IMR-90 (cell line): ENCODE measurements at regions not wholly inside any gene's neighbourhood (a gene's known extent, or its start where the extent isn't known, plus 50 kb on each side); places are given as distances from the start of the nearest gene placed in this dataset.

Experiments used
- ATAC-seq: fragments of 200-7000 bp; cut with Tn5 transposase; 2 replicates; pipeline ENCODE4 v1.9.1; 2020; ENCODE audit warnings: low read depth, mild to moderate bottlenecking, moderate library complexity
- BruUV-seq: library from RNA; stranded (reverse); fragments of 400-500 nt; replicated peaks from 2 replicates; lab custom pipeline; 2021; lab: Mats Ljungman, UMichigan
- CTCF ChIA-PET: fragments of 300-600 bp; formaldehyde crosslinking; extraction: SDS; loops from one replicate; lab custom pipeline; 2021; ENCODE audit warnings: antibody characterized with exemption; lab: Yijun Ruan, JAX
- POLR2A ChIA-PET: fragments of 300-600 bp; sonication (Branson Sonifier 250); formaldehyde crosslinking; loops from one replicate; lab custom pipeline; 2022; ENCODE audit warnings: antibody characterized with exemption; ENCODE audit not compliant: unreplicated experiment; lab: Charles Lee
- DNase-seq: peaks from one replicate; pipeline ENCODE4 v3.0.0; 2013
- H2AFZ ChIP-seq: replicated peaks from 2 replicates; pipeline ENCODE3; 2013; ENCODE audit warnings: low read length, mild to moderate bottlenecking; ENCODE audit not compliant: poor library complexity
- H2AK5ac ChIP-seq: 2 replicates; pipeline ENCODE4 v1.6.1; 2013; ENCODE audit warnings: low read depth, low read length, inconsistent platforms
- H2AK9ac ChIP-seq: replicated peaks from 2 replicates; pipeline ENCODE3; 2013; ENCODE audit warnings: mild to moderate bottlenecking, low read depth, low read length, moderate library complexity; ENCODE audit not compliant: poor library complexity
- H2BK120ac ChIP-seq: 2 replicates; pipeline ENCODE4 v1.6.1; 2013; ENCODE audit warnings: low read depth, low read length, inconsistent platforms
- H2BK15ac ChIP-seq: 3 replicates; pipeline ENCODE4 v1.6.1; 2013; ENCODE audit warnings: low read depth, low read length, inconsistent platforms
- H2BK20ac ChIP-seq: 2 replicates; pipeline ENCODE4 v1.6.1; 2013; ENCODE audit warnings: low read depth, mild to moderate bottlenecking, inconsistent platforms, low read length, moderate library complexity
- H2BK5ac ChIP-seq: 2 replicates; pipeline ENCODE4 v1.6.1; 2013; ENCODE audit warnings: mild to moderate bottlenecking, low read depth, low read length, inconsistent platforms; ENCODE audit not compliant: poor library complexity, severe bottlenecking
- H3K14ac ChIP-seq: replicated peaks from 2 replicates; pipeline ENCODE4 v1.6.1; 2013; ENCODE audit warnings: low read depth, low read length, inconsistent platforms
- H3K18ac ChIP-seq: 2 replicates; pipeline ENCODE4 v1.6.1; 2013; ENCODE audit warnings: low read depth, low read length, control low read depth
- H3K23ac ChIP-seq: 2 replicates; pipeline ENCODE4 v1.6.1; 2013; ENCODE audit warnings: low read depth, low read length, inconsistent platforms
- H3K27ac ChIP-seq: 2 replicates; pipeline ENCODE4 v1.5.1; 2013; ENCODE audit warnings: mild to moderate bottlenecking, control low read depth, low read length; ENCODE audit not compliant: insufficient read depth
- H3K27me3 ChIP-seq: 2 replicates; pipeline ENCODE4 v1.6.1; 2013; ENCODE audit warnings: low read length; ENCODE audit not compliant: control insufficient read depth, insufficient read depth
- H3K36me3 ChIP-seq: 2 replicates; pipeline ENCODE4 v1.6.1; 2013; ENCODE audit warnings: low read length, mixed read lengths; ENCODE audit not compliant: control insufficient read depth, insufficient read depth
- H3K4ac ChIP-seq: 2 replicates; pipeline ENCODE4 v1.6.1; 2013; ENCODE audit warnings: low read depth, low read length, inconsistent platforms
- H3K4me1 ChIP-seq: 2 replicates; pipeline ENCODE4 v1.6.1; 2013; ENCODE audit warnings: low read length, mixed read lengths; ENCODE audit not compliant: control insufficient read depth, insufficient read depth
- H3K4me2 ChIP-seq: 2 replicates; pipeline ENCODE4 v1.6.1; 2013; ENCODE audit warnings: low read depth, mild to moderate bottlenecking, control low read depth, low read length, moderate library complexity
- H3K4me3 ChIP-seq: 2 replicates; pipeline ENCODE4 v1.5.1; 2013; ENCODE audit warnings: low read depth, mild to moderate bottlenecking, control low read depth, low read length, moderate library complexity; ENCODE audit not compliant: insufficient read depth
- H3K56ac ChIP-seq: 2 replicates; pipeline ENCODE4 v1.6.1; 2013; ENCODE audit warnings: low read length, inconsistent platforms; ENCODE audit not compliant: insufficient read depth; ENCODE audit errors: extremely low read depth
- H3K79me1 ChIP-seq, 2 experiments: 2 replicates each; pipeline ENCODE4 v1.6.1; 2013; ENCODE audit warnings: low read length in 2 of 2, inconsistent platforms in 1 of 2, low read depth in 1 of 2
- H3K9ac ChIP-seq: 2 replicates; pipeline ENCODE4 v1.6.1; 2013; ENCODE audit warnings: low read depth, low read length, control low read depth
- H3K9me1 ChIP-seq: 2 replicates; pipeline ENCODE4 v1.6.1; 2013; ENCODE audit warnings: low read length, inconsistent platforms; ENCODE audit not compliant: insufficient read depth
- H3K9me3 ChIP-seq: 2 replicates; pipeline ENCODE4 v1.6.1; 2013; ENCODE audit warnings: low read length; ENCODE audit not compliant: control insufficient read depth, insufficient read depth
- H4K20me1 ChIP-seq: 2 replicates; pipeline ENCODE4 v1.6.1; 2013; ENCODE audit warnings: low read length, inconsistent platforms; ENCODE audit not compliant: insufficient read depth
- H4K5ac ChIP-seq: 2 replicates; pipeline ENCODE4 v1.6.1; 2013; ENCODE audit warnings: mild to moderate bottlenecking, low read depth, low read length, control low read depth
- H4K8ac ChIP-seq, 2 experiments: 2 replicates each; pipeline ENCODE4 v1.6.1; 2013; ENCODE audit warnings: low read depth in 2 of 2, low read length in 2 of 2, control low read depth in 1 of 2, inconsistent platforms in 1 of 2
- H4K91ac ChIP-seq: 2 replicates; pipeline ENCODE4 v1.6.1; 2013; ENCODE audit warnings: low read depth, low read length, inconsistent platforms; ENCODE audit not compliant: insufficient read depth
- CEBPB ChIP-seq: IDR thresholded peaks from 2 replicates; pipeline ENCODE4 v1.6.1; 2012; ENCODE audit warnings: low read depth, low read length, improper control_type of control experiment
- FOS ChIP-seq: fragments of 150-350 bp; IDR thresholded peaks from 2 replicates; pipeline ENCODE4 v1.6.1; 2016; ENCODE audit warnings: low read depth, low read length
- MAFK ChIP-seq: IDR thresholded peaks from 2 replicates; pipeline ENCODE4 v1.6.1; 2012; ENCODE audit warnings: low read depth, low read length, improper control_type of control experiment
- MXI1 ChIP-seq: IDR thresholded peaks from 2 replicates; pipeline ENCODE4 v1.6.1; 2012; ENCODE audit warnings: low read depth, mild to moderate bottlenecking, low read length, moderate library complexity, borderline replicate concordance
- NFE2L2 ChIP-seq: fragments of 150-350 bp; IDR thresholded peaks from 2 replicates; pipeline ENCODE4 v1.6.1; 2016; ENCODE audit warnings: low read depth, mild to moderate bottlenecking, low read length
- RCOR1 ChIP-seq: IDR thresholded peaks from 2 replicates; pipeline ENCODE4 v1.6.1; 2012; ENCODE audit warnings: mild to moderate bottlenecking, low read length, improper control_type of control experiment; ENCODE audit not compliant: insufficient replicate concordance
- USF2 ChIP-seq: fragments of 150-350 bp; IDR thresholded peaks from 2 replicates; pipeline ENCODE4 v1.6.1; 2017; ENCODE audit warnings: mild to moderate bottlenecking, antibody characterized with exemption, low read length, low read depth
- WGBS, 2 experiments: methylation state at CpG; one replicate each; pipeline versions ENCODE4 v1.1.5 to v1.1.7; 2013; ENCODE audit warnings: missing lambda C conversion rate in 2 of 2; ENCODE audit not compliant: insufficient read length in 1 of 2; ENCODE audit errors: extremely low coverage in 2 of 2; 5-methylcytosine and 5-hydroxymethylcytosine counted together
- dilution Hi-C: fragments of 300-500 bp; cut with HindIII; formaldehyde crosslinking; loops from one replicate; pipeline ENCODE4 v1.14.3; 2018; ENCODE audit warnings: low sequenced_read_pairs; ENCODE audit not compliant: unreplicated experiment
- in situ Hi-C: fragments of 300-500 bp; cut with MboI; formaldehyde crosslinking; loops from 3 replicates; pipeline ENCODE4 v1.14.3; 2019; ENCODE audit warnings: low sequenced_read_pairs, inconsistent platforms, mixed read lengths
- intact Hi-C: fragments of 100-400 bp; cut with micrococcal nuclease; formaldehyde crosslinking; loops from 2 replicates; pipeline ENCODE4 v1.10.0; 2022
- TF ChIP-seq, protein P1 (sequence below): conservative IDR thresholded peaks from 2 replicates; pipeline ENCODE4 v1.5.1; 2012; ENCODE audit warnings: mild to moderate bottlenecking, low read depth, low read length, improper control_type of control experiment

GRCh38 chr5:8751971-8752370 is 793.9 kb downstream of the SEMA5A start:
- in situ Hi-C loops: loop anchor here (25.0 kb wide), 1 partner anchor 785 kb away; the partner anchor contains the start of gene SEMA5A
- Histone ChIP-seq H2AFZ (no peak overlapping the region), H3K56ac (no peak overlapping the region), H2BK120ac (no peak overlapping the region), H4K20me1 (no peaks in the 10 kb centered on the region), H3K27ac (no peak overlapping the region), H2BK20ac (no peak overlapping the region), H4K91ac (no peak overlapping the region), H3K9me1 (no peaks in the 10 kb centered on the region), H4K5ac (no peak overlapping the region), H3K4me2 (no peak overlapping the region), H3K4ac (no peak overlapping the region), H2BK15ac (no peak overlapping the region), H3K4me3 (no peak overlapping the region), H3K36me3 (no peaks in the 10 kb centered on the region), H3K9me3 (no peaks in the 10 kb centered on the region), H3K14ac (no peak overlapping the region), H2AK9ac (no peak overlapping the region), H3K18ac (no peak overlapping the region), H3K23ac (no peak overlapping the region), H4K8ac (no peak overlapping the region), H2AK5ac (no peak overlapping the region), H3K9ac (no peak overlapping the region), H2BK5ac (no peak overlapping the region), H3K79me1 (no peaks in the 10 kb centered on the region), H3K27me3 (no peaks in the 10 kb centered on the region), H3K4me1 (peaks cover 2% of the 10 kb centered on the region; the same call in 1 of the 2 replicates)
- POLR2A ChIA-PET: no interaction called here
- intact Hi-C loops: no loop called here
- TF ChIP-seq NFE2L2 (no peak), CEBPB (no peak), MAFK (no peak), RCOR1 (no peak), MXI1 (no peak), FOS (no peak), USF2 (no peak)
- TF ChIP-seq, protein P1, sequence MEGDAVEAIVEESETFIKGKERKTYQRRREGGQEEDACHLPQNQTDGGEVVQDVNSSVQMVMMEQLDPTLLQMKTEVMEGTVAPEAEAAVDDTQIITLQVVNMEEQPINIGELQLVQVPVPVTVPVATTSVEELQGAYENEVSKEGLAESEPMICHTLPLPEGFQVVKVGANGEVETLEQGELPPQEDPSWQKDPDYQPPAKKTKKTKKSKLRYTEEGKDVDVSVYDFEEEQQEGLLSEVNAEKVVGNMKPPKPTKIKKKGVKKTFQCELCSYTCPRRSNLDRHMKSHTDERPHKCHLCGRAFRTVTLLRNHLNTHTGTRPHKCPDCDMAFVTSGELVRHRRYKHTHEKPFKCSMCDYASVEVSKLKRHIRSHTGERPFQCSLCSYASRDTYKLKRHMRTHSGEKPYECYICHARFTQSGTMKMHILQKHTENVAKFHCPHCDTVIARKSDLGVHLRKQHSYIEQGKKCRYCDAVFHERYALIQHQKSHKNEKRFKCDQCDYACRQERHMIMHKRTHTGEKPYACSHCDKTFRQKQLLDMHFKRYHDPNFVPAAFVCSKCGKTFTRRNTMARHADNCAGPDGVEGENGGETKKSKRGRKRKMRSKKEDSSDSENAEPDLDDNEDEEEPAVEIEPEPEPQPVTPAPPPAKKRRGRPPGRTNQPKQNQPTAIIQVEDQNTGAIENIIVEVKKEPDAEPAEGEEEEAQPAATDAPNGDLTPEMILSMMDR: no peak
- dilution Hi-C loops: no loop called here
- no peak for DNase-seq
- ATAC-seq: no peak
- CTCF ChIA-PET: no interaction called here
- WGBS, 2 experiments: no CpG with 5 or more reads among the region's 4 CpGs
- no TSS peak for BruUV-seq
